ENCODE measurements at regions not wholly inside any gene's neighbourhood (a gene's known extent, or its start where the extent isn't known, plus 50 kb on each side); places are given as distances from the start of the nearest gene placed in this dataset.

- TF ChIP-seq KDM4A (IDR thresholded peaks at IDR 0.05; ENCODE audit: low read depth, low read length, severe bottlenecking): no peak
- no peak for TF ChIP-seq CBX8 (IDR thresholded peaks at IDR 0.05; ENCODE audit: borderline replicate concordance, low read depth, low read length)
- no peak for TF ChIP-seq POLR2A (IDR thresholded peaks at IDR 0.05; ENCODE audit: control extremely low read depth in 1 of 2, low read depth in 2 of 2, low read length in 2 of 2)
Measured at GRCh38 chr15:95027981-95028380, 796.6 kb downstream of the MCTP2 start (continued).

All from H1 (cell line).